GM04503 (cell line): ENCODE measurements at regions not wholly inside any gene's neighbourhood (a gene's known extent, or its start where the extent isn't known, plus 50 kb on each side); places are given as distances from the start of the nearest gene placed in this dataset.

Experiments
- DNase-seq: peaks from one replicate; pipeline ENCODE4 v3.0.0-alpha.2; 2012; ENCODE audit warnings: low read depth

DNA sequence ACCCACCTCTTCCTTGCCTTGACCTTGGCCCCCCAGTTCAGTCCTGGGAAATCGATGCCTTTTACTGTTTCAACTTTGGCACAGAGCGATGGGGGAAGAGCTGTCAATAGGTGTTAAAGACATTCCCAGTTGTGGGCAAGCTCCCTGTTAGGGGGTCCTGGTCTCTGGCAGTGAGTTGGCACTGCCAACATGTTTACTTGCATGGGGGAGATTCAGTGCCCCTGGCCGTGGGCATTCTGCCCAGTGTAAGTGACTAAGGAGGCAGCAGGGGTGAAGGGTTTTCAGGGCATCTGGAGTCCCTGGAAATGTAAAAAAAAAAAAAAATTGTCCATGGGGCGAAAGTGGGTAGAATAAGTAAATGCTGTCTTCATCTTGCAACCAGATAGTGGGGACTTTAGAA lies 407.0 kb downstream of the PTPRU start:
- DNase-seq = no peak

DNA sequence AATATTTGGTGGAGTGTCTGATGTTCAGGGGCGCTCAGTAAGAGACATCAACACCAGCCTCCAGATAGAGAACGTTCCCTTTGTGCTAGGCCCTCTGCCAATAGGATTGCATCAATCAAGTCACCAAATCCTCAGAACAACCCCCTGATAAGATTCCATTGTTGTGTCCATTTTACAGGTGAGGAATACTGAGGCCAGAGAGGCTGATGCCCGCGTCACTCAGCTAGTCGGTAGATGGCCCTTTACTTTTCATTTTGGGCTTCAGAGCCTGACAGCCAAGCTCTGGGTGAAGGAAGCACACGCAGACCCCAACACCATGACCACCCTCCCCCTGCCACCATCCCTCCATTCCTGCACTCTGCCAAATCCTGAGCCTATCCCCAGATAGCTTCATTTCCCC lies 406.2 kb downstream of the PTPRU start:
- no peak for DNase-seq

DNA sequence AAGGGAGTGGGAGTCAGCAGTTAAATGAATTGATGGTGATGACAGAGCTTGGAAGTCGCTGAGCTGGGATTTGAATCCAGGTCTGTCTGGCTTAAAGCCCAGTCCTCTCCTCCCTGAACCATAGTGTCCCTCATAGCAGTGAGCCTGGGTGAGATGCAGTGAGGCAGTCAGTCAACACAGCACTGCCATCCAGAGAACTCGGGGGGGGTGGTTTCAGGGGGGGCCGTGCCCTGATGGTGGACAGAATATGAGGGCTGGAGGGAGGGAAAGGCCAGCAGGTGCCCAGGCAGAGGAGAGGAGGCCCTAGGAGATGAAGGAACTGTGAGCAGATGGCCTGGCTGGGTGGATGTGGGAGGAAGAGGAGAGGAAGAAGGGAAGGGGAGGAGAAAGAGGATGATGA lies 405.6 kb downstream of the PTPRU start:
- no peak for DNase-seq

DNA sequence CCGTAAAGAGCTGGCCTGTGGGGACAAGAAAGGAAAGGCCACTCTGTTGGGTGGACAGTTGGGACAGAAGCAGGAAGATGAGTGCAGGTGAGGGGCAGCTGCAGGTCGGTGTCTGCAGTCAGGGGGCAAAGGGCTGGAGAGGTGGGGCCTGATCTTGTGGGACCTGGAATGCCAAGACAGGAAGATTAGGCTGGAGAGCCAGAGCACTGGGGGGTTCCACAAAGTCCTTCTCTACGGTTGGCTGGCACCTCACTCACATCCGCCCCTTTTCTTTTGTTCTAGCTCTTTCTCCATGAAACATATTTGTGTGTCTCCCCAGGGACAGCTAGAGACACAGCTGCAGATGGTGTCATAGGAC lies 404.1 kb downstream of the PTPRU start:
- DNase-seq = no peak

DNA sequence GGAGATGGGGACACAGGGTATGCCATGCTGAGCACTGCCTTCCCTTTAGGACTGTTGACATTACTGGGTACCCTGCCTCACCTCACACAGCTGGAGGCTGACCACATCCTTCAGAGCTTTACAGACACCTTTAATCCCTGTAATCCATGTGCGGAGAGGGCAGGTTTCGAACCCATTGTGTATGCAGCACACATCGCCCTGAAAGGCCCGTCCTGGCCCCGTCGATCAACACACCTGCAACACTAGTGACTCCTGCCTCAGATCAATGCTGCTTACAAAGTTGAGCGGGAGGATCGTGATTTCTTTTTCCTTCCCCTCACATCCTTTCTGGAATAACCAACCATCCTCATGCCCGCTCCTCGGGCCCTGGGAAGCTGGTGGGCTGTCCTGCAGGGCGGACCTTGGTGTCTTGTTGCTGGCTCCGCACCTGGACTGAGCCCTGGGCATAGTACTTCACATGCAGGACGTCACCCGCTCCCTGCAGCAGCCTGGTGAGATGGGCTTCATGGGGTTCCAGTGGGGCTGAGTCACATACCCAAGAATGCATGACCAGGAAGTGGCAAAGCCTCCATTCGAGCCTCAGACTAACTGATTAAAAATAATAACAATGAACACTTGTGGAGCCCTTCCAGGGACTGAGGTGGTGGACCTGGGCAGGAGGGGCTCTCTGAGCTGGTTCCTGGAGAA lies 403.6 kb downstream of the PTPRU start:
- DNase-seq = peak; percentile 3

DNA sequence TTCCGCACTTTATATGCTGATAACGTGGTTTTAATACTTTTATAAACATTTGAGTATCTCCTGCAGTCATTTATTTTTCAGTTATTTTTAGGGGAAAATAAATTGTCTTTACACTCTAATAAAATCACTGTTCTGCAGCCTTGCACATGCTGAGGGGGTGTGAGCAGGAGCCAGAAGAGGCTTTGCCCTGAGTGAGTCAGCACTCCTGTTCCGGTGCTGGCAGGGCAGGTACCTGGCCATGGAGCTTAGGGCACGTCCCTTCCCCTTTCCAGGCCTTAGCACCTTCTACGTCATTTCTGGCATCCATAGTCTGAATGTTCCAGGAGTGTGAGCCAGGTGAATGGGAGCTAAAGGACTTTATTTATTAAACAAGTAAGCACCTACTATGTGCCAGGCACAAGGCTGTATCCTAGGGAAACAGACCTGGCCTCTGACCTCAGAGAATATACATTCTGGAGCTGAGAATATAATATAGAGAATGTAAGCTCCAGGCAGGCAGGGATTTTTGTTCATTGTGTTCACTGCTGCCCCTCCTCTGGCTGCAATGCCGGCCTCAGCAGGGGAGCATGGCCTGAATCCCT lies 402.9 kb downstream of the PTPRU start:
- no peak for DNase-seq

DNA sequence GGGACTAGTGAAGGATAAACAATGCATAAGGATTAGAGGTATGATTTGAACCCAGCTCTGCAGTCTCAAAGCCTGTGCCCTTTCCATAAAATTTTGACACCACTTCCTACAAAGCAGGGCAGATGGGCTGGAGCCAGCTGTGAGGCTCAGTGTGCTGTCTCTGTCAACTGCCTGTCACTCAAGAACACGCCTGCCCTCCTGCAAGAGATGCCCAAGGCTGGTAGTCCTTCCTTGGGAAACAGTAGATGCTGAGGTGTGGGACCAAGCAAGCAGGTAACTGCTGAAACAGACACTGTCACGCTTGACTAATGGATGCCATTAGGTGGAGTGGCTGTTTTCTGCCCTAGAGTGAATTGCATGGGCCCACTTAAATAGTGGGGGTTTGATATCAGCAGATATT lies 402.0 kb downstream of the PTPRU start:
- DNase-seq = no peak

DNA sequence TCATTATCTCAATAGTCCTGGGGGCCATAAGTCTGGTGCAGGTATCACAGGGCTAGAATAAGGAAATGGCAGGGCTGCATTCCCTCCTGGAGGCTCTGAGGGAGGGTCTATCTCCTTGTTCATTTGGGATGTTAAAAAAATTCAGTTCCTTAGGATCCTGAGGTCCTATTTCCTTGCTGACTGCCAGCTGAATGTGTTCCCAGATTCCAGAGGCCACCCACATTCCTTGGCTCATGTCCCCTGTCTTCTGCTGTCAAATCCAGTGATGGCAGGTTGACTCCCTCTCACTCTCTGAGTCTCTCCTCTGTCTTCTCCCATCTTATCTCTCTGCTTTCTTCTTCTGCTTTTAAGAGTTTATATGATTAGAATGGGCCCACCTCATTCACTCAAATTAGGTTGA lies 400.6 kb downstream of the PTPRU start:
- DNase-seq = no peak

DNA sequence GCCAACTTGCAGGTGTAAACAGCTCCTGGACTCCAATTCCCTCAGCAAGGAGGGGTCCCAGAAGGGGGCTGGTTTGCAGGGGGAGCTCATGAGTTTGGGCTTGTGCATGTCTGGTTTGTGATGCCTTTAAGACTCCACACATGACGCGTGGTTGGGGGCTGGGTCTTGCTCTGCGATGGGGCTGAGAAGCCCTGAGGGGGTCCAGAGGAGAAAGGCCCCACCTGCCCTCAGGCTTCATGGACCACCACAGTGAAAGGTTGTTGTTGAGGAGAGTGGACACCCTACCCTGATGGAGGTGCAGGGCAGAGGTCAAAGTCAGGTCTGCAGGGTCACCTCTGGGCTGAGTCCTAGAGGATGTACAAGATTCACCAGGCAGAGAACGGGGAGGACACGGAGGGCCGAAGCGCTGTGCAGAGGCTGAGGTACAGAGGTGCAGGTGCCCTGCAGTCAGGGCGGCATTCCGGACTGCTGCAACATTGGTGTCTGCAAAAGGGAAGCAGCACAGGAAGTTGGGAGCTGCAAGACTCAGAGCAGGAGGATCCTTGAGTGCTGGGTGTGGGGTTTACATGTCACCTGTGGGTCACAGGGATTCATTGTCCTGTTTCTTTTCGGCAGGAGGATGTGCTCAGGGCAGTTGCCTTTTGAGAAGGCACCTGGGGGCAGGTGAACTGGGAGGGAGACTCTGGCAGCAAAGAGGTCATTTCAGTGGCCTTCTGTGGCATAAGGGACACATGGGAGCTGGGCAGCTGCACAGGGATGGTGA lies 399.4 kb downstream of the PTPRU start:
- no peak for DNase-seq

DNA sequence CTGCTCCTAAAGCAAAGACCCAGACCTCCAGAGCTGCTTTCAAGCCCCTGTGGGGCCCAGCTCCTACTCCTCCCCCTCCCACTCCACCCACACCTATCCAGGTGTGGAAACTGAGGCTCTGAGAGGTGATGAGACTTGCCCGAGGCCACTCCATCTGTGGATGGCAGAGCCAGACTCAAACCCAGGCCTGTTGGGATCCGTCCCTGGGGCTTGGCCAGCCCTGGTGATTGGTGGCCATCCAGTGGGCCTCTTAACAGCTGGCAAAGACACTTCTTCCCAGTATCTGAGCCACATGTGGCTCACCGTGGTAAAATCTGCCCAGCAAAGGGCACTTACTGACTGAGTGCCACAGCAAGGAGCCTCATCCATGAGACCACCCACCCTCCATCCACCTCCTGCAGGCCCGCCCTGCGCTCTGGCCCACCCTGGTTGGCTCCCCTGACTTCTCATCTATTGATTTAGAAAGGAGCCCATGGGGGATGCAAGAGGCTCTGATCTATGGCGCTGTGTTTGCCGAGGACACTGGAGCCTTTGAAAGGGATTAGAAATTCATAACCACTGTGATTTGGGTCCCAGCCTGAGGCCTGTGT lies 398.5 kb downstream of the PTPRU start:
- no peak for DNase-seq

DNA sequence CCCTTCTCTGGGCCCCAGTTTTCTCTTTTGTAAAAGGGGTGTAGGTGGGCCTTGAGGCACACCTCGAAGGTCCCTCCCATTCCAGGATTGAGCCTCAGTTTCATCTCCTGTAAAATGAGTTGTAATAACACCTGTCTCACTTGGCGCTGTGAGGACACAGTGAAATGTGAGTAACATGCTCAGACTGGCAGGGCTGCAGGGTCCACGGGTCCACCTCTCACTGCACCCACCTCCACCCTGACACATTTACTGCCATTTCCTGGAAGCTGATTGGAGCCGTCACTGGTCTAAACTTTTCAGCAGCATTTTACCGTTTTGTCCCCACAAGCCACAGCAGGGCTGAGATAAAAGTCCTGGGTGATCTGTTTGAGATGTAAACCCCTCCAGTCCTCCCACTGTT lies 398.0 kb downstream of the PTPRU start:
- DNase-seq = no peak

DNA sequence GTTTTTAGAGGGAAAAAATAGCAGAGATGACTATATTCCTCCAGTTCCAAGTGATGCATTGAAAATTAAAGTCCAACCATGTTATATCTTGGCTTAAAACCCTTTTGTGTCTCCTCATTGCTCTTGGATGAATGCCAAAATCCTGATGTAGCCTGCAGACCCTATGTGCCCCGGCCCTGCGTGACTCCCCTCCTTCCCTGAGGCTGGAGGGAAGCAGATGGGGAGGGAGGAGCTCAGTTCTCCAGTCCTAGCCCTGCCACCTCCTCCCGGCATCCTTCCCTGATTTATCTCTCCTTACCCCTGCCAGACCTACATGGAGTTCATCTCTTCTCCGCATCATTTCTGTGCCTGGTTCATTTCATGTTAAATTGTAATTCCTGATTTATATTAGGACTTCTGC lies 397.4 kb downstream of the PTPRU start:
- no peak for DNase-seq

DNA sequence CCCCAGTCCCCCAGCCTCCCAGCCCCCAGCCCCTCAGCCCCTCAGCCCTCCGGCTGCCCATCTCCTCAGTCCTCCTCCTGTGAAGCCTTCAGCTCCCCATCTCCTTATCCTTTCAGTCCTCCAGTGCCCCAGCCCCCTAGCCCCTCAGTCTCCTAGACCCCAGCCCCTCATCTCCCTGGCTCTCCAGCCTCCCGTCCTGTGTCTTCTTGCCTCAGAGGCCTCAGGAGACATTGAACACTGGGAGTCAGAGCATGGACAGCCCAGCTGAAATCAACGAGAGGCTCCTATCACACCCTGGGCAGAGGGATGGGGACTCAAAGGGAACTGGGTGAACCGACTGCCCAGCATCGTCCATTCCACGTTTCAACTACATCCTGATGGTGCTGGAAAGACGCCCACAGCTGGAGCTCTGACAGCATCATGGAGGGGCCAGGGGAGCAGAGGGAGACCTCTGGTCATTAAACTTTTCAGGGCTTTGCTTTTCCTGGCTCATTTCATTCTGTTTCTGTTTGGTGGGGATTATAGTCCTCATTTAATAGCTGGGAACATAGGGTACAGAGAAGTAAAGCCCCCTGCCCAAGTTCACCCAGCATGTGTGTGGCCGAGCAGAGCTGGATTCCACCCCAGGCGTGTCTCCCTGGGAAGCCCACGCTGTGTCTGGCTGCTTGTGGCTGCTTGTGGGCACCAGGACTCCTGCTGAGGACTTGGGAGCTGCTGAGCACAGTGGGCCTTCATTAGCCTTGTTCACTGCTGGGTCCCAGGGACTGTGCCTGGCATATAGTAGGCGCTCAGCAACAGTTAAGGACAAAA lies 396.7 kb downstream of the PTPRU start:
- DNase-seq = no peak

DNA sequence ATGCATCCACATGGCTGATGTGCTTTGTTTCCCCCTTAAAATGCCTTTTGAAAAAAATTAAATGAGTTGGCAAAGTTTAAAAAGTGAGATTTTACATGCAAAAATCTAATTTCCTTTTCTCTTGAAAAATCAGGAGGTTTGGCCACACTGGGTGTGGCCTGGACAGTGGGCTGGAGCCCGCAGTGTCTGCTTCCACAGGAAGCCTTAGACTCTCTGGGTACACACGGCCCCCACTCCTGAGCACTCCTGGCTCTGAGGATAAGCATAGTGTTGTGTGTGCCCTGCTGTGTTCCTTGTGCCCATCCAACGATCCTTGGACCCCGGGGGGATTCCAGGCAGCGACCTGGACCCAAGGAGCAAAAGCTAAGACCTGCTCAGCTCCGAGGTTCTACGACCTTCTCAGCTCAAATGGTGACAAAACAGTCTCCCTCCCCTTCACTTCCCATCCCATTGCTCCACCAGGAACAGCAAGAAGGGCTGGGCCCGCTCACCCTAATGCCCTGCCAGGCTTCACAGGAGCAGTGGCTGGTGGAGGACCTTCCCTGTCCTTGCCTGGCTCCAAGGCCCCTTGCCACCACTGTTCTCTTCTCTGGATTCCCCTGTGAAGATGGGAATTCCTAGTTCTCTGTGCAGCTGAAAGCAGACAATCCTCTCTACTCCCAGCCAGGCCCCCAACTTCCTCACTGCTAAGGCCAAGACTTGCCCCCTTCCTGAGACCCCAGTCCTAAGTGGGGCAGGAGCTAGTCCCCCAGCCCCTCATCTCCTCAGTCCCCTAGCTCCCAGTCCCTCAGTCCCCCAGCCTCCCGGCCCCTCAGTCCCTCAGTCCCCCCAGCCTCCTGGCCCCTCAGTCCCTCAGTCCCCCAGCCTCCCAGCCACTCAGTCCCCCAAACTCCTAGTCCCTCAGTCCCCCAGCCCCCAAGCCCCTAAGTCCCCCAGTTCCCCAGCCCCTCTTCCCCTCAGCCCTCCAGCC lies 395.8 kb downstream of the PTPRU start:
- DNase-seq = no peak

DNA sequence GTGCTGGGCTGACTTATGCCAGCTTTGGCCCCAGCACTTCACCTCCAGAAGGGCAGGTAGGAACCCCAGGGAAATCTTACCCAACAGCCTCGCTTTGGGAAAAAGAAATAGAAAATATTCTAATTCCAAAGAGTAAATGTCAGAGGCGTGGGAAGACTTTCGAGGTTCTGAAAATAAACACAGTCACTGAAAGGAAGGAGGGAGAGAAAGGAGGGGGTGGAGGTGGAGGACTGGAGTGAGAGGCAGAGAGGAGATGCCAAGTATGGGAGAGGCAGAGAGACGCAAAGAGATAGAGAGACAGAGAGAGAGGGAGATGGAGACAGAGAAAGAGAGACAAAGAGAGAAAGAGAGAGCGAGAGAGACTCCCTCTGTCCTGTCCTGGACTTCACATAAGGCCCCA lies 395.0 kb downstream of the PTPRU start:
- DNase-seq = no peak

DNA sequence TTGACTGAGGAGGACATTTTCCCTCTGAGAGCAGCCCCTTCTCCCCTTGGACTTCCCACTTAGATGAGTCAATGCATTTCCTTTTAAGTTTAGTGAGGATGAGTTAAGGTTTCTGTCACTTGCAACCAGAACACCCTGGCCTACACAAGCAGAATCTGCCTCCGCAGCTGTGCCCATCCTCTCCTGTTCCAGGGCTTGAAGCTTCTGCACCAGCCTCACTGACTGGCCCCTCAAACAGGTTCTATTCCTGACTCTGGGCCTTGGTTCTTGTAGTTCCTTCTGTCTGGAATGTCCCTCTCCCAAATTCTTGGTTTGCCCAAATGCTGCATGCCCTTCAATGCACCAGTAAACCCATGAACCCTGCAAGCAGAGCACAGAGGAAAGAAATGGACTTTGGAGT lies 394.4 kb downstream of the PTPRU start:
- no peak for DNase-seq

DNA sequence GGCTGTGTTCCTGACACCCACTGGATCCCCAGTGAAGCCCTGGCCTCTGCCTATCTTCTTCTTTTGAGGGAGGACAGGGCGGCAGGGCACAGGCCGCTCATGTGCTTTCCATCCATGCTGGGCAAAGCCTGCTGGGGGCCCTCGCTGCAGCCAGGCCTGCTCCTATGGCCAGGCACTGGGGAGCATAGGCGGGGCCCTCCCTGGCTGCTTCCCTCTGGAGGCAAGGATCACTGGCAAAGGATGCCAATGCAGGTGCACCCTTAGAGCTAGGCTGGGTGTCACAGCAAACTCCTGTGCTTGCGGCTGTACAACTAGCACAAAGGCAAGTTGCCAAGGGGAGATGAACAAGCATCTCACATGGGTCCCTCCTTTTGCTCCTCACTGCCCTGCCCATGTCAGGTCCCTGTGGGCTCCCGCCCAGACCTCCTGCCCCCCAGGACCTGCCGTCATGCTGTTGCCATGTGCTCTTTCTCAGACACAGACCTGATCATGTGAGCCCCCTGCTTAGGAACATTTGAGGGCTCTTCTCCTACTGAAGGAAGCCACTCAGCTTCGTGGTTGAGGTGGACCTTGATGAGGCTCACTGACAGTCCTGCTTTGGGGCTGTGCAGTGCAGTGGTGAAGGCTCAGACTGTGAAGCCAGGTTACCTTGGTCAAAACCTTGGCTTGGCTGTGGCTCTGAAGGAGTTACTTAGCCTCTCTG lies 393.6 kb downstream of the PTPRU start:
- no peak for DNase-seq

DNA sequence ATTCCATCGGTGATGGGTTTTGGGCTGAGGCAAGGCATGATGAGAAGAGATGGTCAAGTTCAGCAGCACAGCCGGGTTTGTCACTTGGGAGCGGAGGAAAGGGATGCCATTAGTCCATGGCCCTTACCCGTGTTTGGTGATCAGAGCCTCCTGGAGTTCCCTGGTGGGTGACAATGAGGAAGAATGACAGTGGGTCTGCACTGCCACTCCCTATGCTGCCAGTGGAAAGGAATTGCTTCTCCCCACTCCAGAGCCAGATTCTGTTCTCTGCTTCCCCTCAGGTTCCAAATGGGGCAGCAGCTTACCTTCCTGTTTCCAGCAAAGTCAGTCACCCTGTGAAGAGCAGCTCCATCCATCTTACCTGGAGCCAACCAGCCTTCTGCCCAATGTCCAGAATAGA lies 393.1 kb downstream of the PTPRU start:
- no peak for DNase-seq

DNA sequence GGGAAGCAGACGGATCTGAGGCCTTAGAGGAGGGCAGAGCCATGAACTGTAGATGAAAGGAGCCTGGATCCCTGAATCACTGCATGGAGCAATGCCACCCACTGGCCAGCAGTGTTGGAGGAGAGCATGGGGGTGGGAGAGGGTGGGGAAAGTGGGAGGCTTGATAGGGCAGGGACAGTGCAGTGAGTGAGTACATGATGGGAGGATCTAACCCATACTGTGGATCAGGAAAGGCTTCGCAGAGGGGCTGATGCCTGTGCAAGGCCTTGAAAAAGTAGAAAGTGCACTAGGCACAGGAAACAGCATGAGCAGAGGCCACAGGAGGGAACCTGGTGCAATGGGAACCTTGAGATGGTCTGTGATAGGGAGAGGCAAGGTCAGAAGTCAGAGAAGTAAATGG lies 391.9 kb downstream of the PTPRU start:
- no peak for DNase-seq

DNA sequence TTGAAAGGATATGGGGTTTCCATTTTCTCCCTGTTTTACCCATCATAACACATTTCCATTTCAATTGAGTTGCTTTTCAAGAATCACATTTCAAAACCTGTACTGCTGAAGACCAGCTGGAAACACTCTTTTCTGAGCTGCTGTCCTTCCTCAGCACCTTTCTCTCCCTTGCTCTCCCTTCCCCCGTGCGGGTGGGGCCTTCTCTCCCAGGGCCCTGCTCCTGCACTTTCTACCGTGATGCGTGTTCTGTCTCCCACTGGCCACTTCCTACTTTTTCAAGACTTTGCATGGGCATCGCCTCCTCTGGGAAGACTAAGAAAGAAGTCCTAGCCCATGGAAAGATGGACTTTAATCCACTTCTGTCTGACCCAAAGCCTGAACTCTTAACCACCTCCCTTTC lies 390.4 kb downstream of the PTPRU start:
- no peak for DNase-seq

DNA sequence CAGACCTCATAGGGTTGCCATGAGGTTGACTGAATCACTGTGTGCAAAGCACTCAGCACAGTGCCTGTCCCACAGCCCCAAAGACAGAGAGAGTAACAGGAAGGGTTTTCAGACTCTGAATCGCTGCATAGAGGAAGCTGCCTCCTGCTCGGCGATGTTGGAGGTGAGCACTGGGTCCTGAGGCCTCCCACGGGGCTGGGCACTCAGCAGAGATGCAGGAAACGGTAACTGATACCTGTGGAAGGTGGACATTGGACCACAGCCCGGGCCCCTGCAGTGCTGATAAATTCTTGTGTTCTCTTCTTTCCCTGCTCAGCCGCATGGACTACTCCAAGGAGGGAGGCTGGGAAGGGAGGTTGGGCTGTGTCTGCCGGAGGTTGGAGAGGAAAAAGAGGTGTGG lies 389.7 kb downstream of the PTPRU start:
- no peak for DNase-seq
